Stimulated activated CD4-positive, alpha-beta T cell treated with anti-CD3 and anti-CD28 coated beads, Interleukin-2, amount 100 ng/mL, for 24 hours (primary cell): ENCODE measurements at regions not wholly inside any gene's neighbourhood (a gene's known extent, or its start where the extent isn't known, plus 50 kb on each side); places are given as distances from the start of the nearest gene placed in this dataset.
"Not testable (repeated sequence)": the region's sequence is repeated elsewhere in the genome, so short reads cannot be mapped to it uniquely, and the experiment has no call there.

Experiments used
- DNase-seq, 2 donors: peaks; one replicate each; pipeline ENCODE4 v3.0.0-alpha.2; 2020

- DNase-seq, result no peak
Measured at GRCh38 chr2:19646987-19647386, 254.8 kb downstream of the TTC32 start.

GRCh38 chr2:19644763-19645162 lies 257.0 kb downstream of the TTC32 start:
- DNase-seq, result no peak

GRCh38 chr2:19643117-19643518 lies 258.7 kb downstream of the TTC32 start:
- no peak for DNase-seq

GRCh38 chr2:19642501-19642900 lies 259.3 kb downstream of the TTC32 start:
- DNase-seq, result no peak

GRCh38 chr2:19635951-19636510 lies 265.8 kb downstream of the TTC32 start:
- no peak for DNase-seq

- DNase-seq, result no peak
Measured at GRCh38 chr2:19632403-19632991, 269.3 kb downstream of the TTC32 start.

GRCh38 chr2:19631871-19632270 lies 269.9 kb downstream of the TTC32 start:
- DNase-seq, result no peak

GRCh38 chr2:19630921-19631320 lies 270.9 kb downstream of the TTC32 start:
- no peak for DNase-seq

GRCh38 chr2:19627359-19627758 lies 268.9 kb upstream of the OSR1 start:
- DNase-seq, result no peak

- no peak for DNase-seq
Measured at GRCh38 chr2:19623488-19623887, 265.1 kb upstream of the OSR1 start.

GRCh38 chr2:19617257-19617848 lies 258.9 kb upstream of the OSR1 start:
- no peak for DNase-seq

GRCh38 chr2:19615402-19615801 lies 257.0 kb upstream of the OSR1 start:
- DNase-seq, result not testable (repeated sequence)

- no peak for DNase-seq
Measured at GRCh38 chr2:19614066-19614465, 255.6 kb upstream of the OSR1 start.

- DNase-seq, result no peak
Measured at GRCh38 chr2:19611491-19612332, 253.3 kb upstream of the OSR1 start.

GRCh38 chr2:19609266-19609665 lies 250.8 kb upstream of the OSR1 start:
- DNase-seq, result no peak

GRCh38 chr2:19607931-19608771 lies 249.7 kb upstream of the OSR1 start:
- DNase-seq, result no peak

GRCh38 chr2:19607400-19607799 lies 249.0 kb upstream of the OSR1 start:
- DNase-seq, result no peak

- DNase-seq, result no peak
Measured at GRCh38 chr2:19600982-19601381, 242.6 kb upstream of the OSR1 start.

- no peak for DNase-seq
Measured at GRCh38 chr2:19600506-19600905, 242.1 kb upstream of the OSR1 start.

GRCh38 chr2:19598971-19599370 lies 240.5 kb upstream of the OSR1 start:
- DNase-seq, result no peak

- DNase-seq, result no peak
Measured at GRCh38 chr2:19592197-19592596, 233.8 kb upstream of the OSR1 start.

GRCh38 chr2:19589791-19590190 lies 231.4 kb upstream of the OSR1 start:
- no peak for DNase-seq

GRCh38 chr2:19580830-19581229 lies 222.4 kb upstream of the OSR1 start:
- no peak for DNase-seq
